Fibroblast of lung (primary cell): ENCODE measurements at regions not wholly inside any gene's neighbourhood (a gene's known extent, or its start where the extent isn't known, plus 50 kb on each side); places are given as distances from the start of the nearest gene placed in this dataset.

Experiments used
- DNase-seq, 2 donors: peaks; one replicate each; pipeline versions ENCODE4 v3.0.0 to v3.0.0-alpha.2; 2010; ENCODE audit warnings: low read depth in 2 of 2
- H2AFZ ChIP-seq: 2 replicates; pipeline ENCODE4 v1.5.1; 2012; ENCODE audit warnings: low read length, control low read depth, inconsistent platforms
- H3K27ac ChIP-seq: 2 replicates; pipeline ENCODE4 v1.5.1; 2011; ENCODE audit warnings: low read length, control low read depth; ENCODE audit not compliant: insufficient read depth
- H3K27me3 ChIP-seq: 2 replicates; pipeline ENCODE4 v1.5.1; 2011; ENCODE audit warnings: mild to moderate bottlenecking, low read length; ENCODE audit not compliant: control insufficient read depth, insufficient read depth
- H3K36me3 ChIP-seq: 2 replicates; pipeline ENCODE4 v1.5.1; 2011; ENCODE audit warnings: low read length; ENCODE audit not compliant: control insufficient read depth, insufficient read depth
- H3K4me1 ChIP-seq: 2 replicates; pipeline ENCODE4 v1.5.1; 2011; ENCODE audit warnings: low read length; ENCODE audit not compliant: control insufficient read depth, insufficient read depth; ENCODE audit errors: extremely low read depth
- H3K4me2 ChIP-seq: 2 replicates; pipeline ENCODE4 v1.5.1; 2011; ENCODE audit warnings: low read length, control low read depth; ENCODE audit not compliant: insufficient read depth; ENCODE audit errors: extremely low read depth
- H3K4me3 ChIP-seq, 4 experiments: fragments of 200-600 bp in 1 of 4; sonication (generic) in 1 of 4; replicated peaks in 1 of 4; 2 replicates each; pipeline ENCODE4 v1.5.1; 2011 to 2016; ENCODE audit warnings: low read length in 4 of 4, low read depth in 3 of 4, mild to moderate bottlenecking in 3 of 4, control low read depth in 2 of 4, inconsistent platforms in 1 of 4, mixed read lengths in 1 of 4; ENCODE audit not compliant: insufficient read depth in 1 of 4; ENCODE audit errors: control extremely low read depth in 1 of 4
- H3K79me2 ChIP-seq: 2 replicates; pipeline ENCODE4 v1.5.1; 2012; ENCODE audit warnings: mild to moderate bottlenecking, low read length, inconsistent platforms; ENCODE audit not compliant: control insufficient read depth, insufficient read depth
- H3K9ac ChIP-seq: 2 replicates; pipeline ENCODE4 v1.5.1; 2011; ENCODE audit warnings: mild to moderate bottlenecking, low read length, control low read depth; ENCODE audit not compliant: insufficient read depth
- H3K9me3 ChIP-seq: 2 replicates; pipeline ENCODE4 v1.5.1; 2012; ENCODE audit warnings: low read depth, low read length; ENCODE audit not compliant: control insufficient read depth, insufficient read depth
- H4K20me1 ChIP-seq: 2 replicates; pipeline ENCODE4 v1.5.1; 2011; ENCODE audit warnings: low read length; ENCODE audit not compliant: control insufficient read depth, insufficient read depth; ENCODE audit errors: extremely low read depth
- CTCF ChIP-seq, 2 donors: IDR thresholded peaks in 1 of 2; conservative IDR thresholded peaks in 1 of 2; 1 replicate in 1 of 2; 2 replicates in 1 of 2; pipeline ENCODE4 v1.5.1; 2011 to 2012; ENCODE audit warnings: low read length in 2 of 2, control low read depth in 1 of 2, inconsistent platforms in 1 of 2, low read depth in 1 of 2, mild to moderate bottlenecking in 1 of 2
- EZH2 ChIP-seq: IDR thresholded peaks from 2 replicates; pipeline ENCODE4 v1.5.1; 2012; ENCODE audit warnings: low read length, control low read depth, mild to moderate bottlenecking; ENCODE audit errors: missing control alignments

DNA sequence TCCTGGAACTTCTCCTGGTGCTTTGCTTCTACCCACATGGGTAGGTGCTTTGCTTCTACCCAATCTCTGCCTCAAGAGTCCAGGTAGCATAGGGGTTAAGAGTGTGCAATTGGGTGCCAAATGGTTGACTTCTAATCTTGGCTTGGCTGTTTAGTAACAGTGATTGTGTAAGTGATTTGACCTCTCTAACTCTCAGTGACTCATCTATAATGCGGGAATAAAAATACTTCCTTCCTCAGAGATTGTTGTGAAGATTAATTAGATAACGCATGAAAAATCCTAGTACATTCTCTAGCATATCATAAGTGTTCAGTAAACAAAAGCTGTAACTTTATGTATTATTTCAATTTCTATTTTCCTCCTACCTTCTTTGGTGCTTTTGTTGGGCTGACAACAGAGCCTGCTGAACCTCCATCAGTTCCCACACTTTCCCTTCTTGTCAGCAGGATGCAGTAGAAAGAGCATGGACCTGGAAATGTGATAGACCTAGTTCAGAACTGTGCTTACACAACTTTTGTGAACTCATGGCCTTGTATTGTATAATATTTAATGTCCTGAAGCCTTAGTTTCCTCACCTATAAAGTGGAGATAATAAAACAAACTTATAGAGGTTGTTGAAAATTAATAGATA, 72.9 kb upstream of the SMIM36 start:
- peaks cover 11% of the 10 kb centered on the region for H3K4me1 ChIP-seq
- H3K9ac ChIP-seq, result no peak overlapping the region
- H3K79me2 ChIP-seq, result no peaks in the 10 kb centered on the region
- H3K9me3 ChIP-seq, result no peaks in the 10 kb centered on the region
- DNase-seq, result peak; percentile 48 to 72
- no peaks in the 10 kb centered on the region for H3K27me3 ChIP-seq
- H3K27ac ChIP-seq, result no peak overlapping the region
- H2AFZ ChIP-seq, result no peak overlapping the region
- no peak overlapping the region for H3K4me2 ChIP-seq
- no peaks in the 10 kb centered on the region for H3K36me3 ChIP-seq
- no peaks in the 10 kb centered on the region for H4K20me1 ChIP-seq
- TF ChIP-seq CTCF (conservative IDR thresholded peaks at IDR 0.05 in 1 of 2, IDR thresholded peaks at IDR 0.05 in 1 of 2; ENCODE audit: low read depth in 1 of 2, low read length in 2 of 2) (no peak), EZH2 (no peak)
- no peak overlapping the region for H3K4me3 ChIP-seq

GRCh38 chr17:55582897-55583296, 71.6 kb upstream of the SMIM36 start:
- TF ChIP-seq CTCF (conservative IDR thresholded peaks at IDR 0.05 in 1 of 2, IDR thresholded peaks at IDR 0.05 in 1 of 2; ENCODE audit: low read depth in 1 of 2, low read length in 2 of 2) (no peak), EZH2 (no peak)
- Histone ChIP-seq H3K9ac (no peak overlapping the region), H3K79me2 (no peaks in the 10 kb centered on the region), H3K4me2 (no peak overlapping the region), H3K9me3 (no peaks in the 10 kb centered on the region), H3K27me3 (no peaks in the 10 kb centered on the region), H2AFZ (no peak overlapping the region), H3K4me1 (peaks cover 4% of the 10 kb centered on the region), H3K36me3 (no peaks in the 10 kb centered on the region), H3K27ac (no peak overlapping the region), H4K20me1 (no peaks in the 10 kb centered on the region), H3K4me3 (no peak overlapping the region)
- DNase-seq, result peak; percentile 36 to 47

DNA sequence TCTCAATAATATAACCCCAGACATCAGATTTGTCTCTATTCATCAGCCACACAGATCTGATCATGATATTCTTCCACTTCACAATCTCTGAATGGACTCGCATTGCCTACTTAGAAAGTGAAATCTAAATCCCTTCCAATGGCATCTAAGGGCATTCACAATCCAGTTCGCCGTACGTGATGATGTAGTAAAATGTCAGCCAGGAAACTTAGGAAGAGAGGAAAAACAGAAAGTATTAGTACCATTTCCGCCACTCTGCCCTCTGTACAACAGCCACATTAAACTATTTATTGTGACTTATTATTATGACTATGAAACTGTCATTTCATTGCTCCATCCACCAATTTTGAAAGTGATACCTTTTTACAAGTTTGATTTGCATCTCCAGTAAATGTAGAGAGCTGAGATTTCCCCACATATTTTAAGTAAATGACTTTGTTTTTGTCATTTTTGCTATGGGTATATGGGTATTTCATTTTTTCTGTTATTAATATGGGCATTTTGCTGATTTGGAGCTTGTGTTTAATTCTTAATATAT, 69.4 kb upstream of the SMIM36 start:
- H3K4me1 ChIP-seq, result peaks cover 14% of the 10 kb centered on the region
- no peaks in the 10 kb centered on the region for H3K79me2 ChIP-seq
- no peaks in the 10 kb centered on the region for H3K27me3 ChIP-seq
- no peaks in the 10 kb centered on the region for H3K9me3 ChIP-seq
- no peak overlapping the region for H3K27ac ChIP-seq
- H4K20me1 ChIP-seq, result no peaks in the 10 kb centered on the region
- H2AFZ ChIP-seq, result no peak overlapping the region
- TF ChIP-seq CTCF (conservative IDR thresholded peaks at IDR 0.05 in 1 of 2, IDR thresholded peaks at IDR 0.05 in 1 of 2; ENCODE audit: low read depth in 1 of 2, low read length in 2 of 2) (no peak), EZH2 (no peak)
- H3K36me3 ChIP-seq, result no peaks in the 10 kb centered on the region
- H3K4me3 ChIP-seq, result no peak overlapping the region
- no peak overlapping the region for H3K4me2 ChIP-seq
- H3K9ac ChIP-seq, result no peak overlapping the region
- DNase-seq, result no peak
